Liver (tissue), 8 donors: ENCODE measurements at regions not wholly inside any gene's neighbourhood (a gene's known extent, or its start where the extent isn't known, plus 50 kb on each side); places are given as distances from the start of the nearest gene placed in this dataset.

Source experiments
- DNase-seq: peaks from one replicate; pipeline ENCODE4 v3.0.0-alpha.2; 2017; ENCODE audit warnings: low spot score
- H3K27ac ChIP-seq, 2 donors: one replicate each; pipeline ENCODE4 v1.7.0; 2013; ENCODE audit warnings: inconsistent platforms in 2 of 2, low read length in 2 of 2, control low read depth in 1 of 2, low read depth in 1 of 2, mild to moderate bottlenecking in 1 of 2
- H3K27me3 ChIP-seq, 4 donors: one replicate each; pipeline versions ENCODE4 v1.6.1 to v1.7.0; 2013; ENCODE audit warnings: low read length in 3 of 4, inconsistent platforms in 1 of 4, mild to moderate bottlenecking in 1 of 4, moderate library complexity in 1 of 4; ENCODE audit not compliant: control insufficient read depth in 4 of 4, insufficient read depth in 4 of 4
- H3K36me3 ChIP-seq, 4 donors: one replicate each; pipeline versions ENCODE4 v1.6.1 to v1.7.0; 2013; ENCODE audit warnings: low read length in 3 of 4, mild to moderate bottlenecking in 3 of 4, low read depth in 1 of 4, moderate library complexity in 1 of 4; ENCODE audit not compliant: control insufficient read depth in 4 of 4, insufficient read depth in 3 of 4
- H3K4me1 ChIP-seq, 4 donors: one replicate each; pipeline versions ENCODE4 v1.6.1 to v1.7.0; 2013; ENCODE audit warnings: low read length in 3 of 4, mild to moderate bottlenecking in 3 of 4, moderate library complexity in 1 of 4; ENCODE audit not compliant: control insufficient read depth in 4 of 4, insufficient read depth in 4 of 4
- H3K4me3 ChIP-seq, 3 donors: one replicate each; pipeline versions ENCODE4 v1.6.1 to v1.7.0; 2013; ENCODE audit warnings: low read length in 3 of 3, control low read depth in 1 of 3, low read depth in 1 of 3, mild to moderate bottlenecking in 1 of 3
- H3K9ac ChIP-seq, 2 donors: one replicate each; pipeline ENCODE4 v1.7.0; 2013; ENCODE audit warnings: low read length in 2 of 2, mild to moderate bottlenecking in 2 of 2, moderate library complexity in 2 of 2, control low read depth in 1 of 2, low read depth in 1 of 2
- H3K9me3 ChIP-seq, 4 donors: one replicate each; pipeline versions ENCODE4 v1.6.1 to v1.7.0; 2013; ENCODE audit warnings: low read length in 3 of 4; ENCODE audit not compliant: control insufficient read depth in 4 of 4
- CTCF ChIP-seq: fragments of 150-350 bp; IDR thresholded peaks from 2 replicates; pipeline ENCODE4 v1.5.1; 2017; ENCODE audit warnings: improper control_type of control experiment, low read depth, low read length; ENCODE audit not compliant: missing input control
- EGR1 ChIP-seq, 2 donors: IDR thresholded peaks; 2 replicates each; pipeline ENCODE4 v1.6.1; 2016 to 2018; ENCODE audit warnings: antibody characterized with exemption in 2 of 2, low read depth in 2 of 2
- FOXA1 ChIP-seq: IDR thresholded peaks from 2 replicates; pipeline ENCODE4 v1.6.1; 2016; ENCODE audit warnings: antibody characterized with exemption
- FOXA2 ChIP-seq: IDR thresholded peaks from 2 replicates; pipeline ENCODE4 v1.6.1; 2016; ENCODE audit warnings: antibody characterized with exemption
- GABPA ChIP-seq, 2 donors: IDR thresholded peaks in 1 of 2; conservative IDR thresholded peaks in 1 of 2; 2 replicates each; pipeline ENCODE4 v1.6.1; 2016; ENCODE audit warnings: antibody characterized with exemption in 2 of 2, mild to moderate bottlenecking in 1 of 2, moderate library complexity in 1 of 2
- HNF4A ChIP-seq, 2 donors: conservative IDR thresholded peaks; 2 replicates each; pipeline ENCODE4 v1.6.1; 2016; ENCODE audit warnings: antibody characterized with exemption in 2 of 2, mild to moderate bottlenecking in 2 of 2
- HNF4G ChIP-seq: IDR thresholded peaks from 2 replicates; pipeline ENCODE4 v1.6.1; 2016; ENCODE audit warnings: antibody characterized with exemption
- JUND ChIP-seq, 2 donors: IDR thresholded peaks; 2 replicates each; pipeline ENCODE4 v1.6.1; 2016; ENCODE audit warnings: antibody characterized with exemption in 2 of 2
- NR2F2 ChIP-seq: IDR thresholded peaks from 2 replicates; pipeline ENCODE4 v1.6.1; 2016; ENCODE audit warnings: antibody characterized with exemption
- RAD21 ChIP-seq, 2 donors: IDR thresholded peaks; 2 replicates each; pipeline ENCODE4 v1.6.1; 2016; ENCODE audit warnings: antibody characterized with exemption in 2 of 2, mild to moderate bottlenecking in 2 of 2
- RXRA ChIP-seq, 2 donors: IDR thresholded peaks; 2 replicates each; pipeline ENCODE4 v1.6.1; 2017 to 2018; ENCODE audit warnings: antibody characterized with exemption in 2 of 2, mild to moderate bottlenecking in 1 of 2
- SP1 ChIP-seq: IDR thresholded peaks from 2 replicates; pipeline ENCODE4 v1.6.1; 2018; ENCODE audit warnings: antibody characterized with exemption, mild to moderate bottlenecking
- TAF1 ChIP-seq: conservative IDR thresholded peaks from 2 replicates; pipeline ENCODE4 v1.6.1; 2016; ENCODE audit warnings: antibody characterized with exemption, mild to moderate bottlenecking
- YY1 ChIP-seq: IDR thresholded peaks from 2 replicates; pipeline ENCODE4 v1.6.1; 2016; ENCODE audit warnings: antibody characterized with exemption, mild to moderate bottlenecking
- ZBTB33 ChIP-seq: IDR thresholded peaks from 2 replicates; pipeline ENCODE4 v1.6.1; 2016; ENCODE audit warnings: antibody characterized with exemption
- WGBS: extraction: QIAGEN DNeasy Blood & Tissue Kit; methylation state at CpG from one replicate; pipeline ENCODE4 v1.1.7; 2013; 5-methylcytosine and 5-hydroxymethylcytosine counted together
- TF ChIP-seq, protein P1 (sequence below): IDR thresholded peaks from 2 replicates; pipeline ENCODE4 v1.6.1; 2016; ENCODE audit warnings: antibody characterized with exemption
- TF ChIP-seq, protein P2 (sequence below): IDR thresholded peaks from 2 replicates; pipeline ENCODE4 v1.6.1; 2016; ENCODE audit warnings: antibody characterized with exemption
- donor health status: healthy.
- donor health status: healthy.
- donor health status: healthy.
- donor health status: healthy.
- donor health status: healthy.

GRCh38 chr10:56920601-56921261 is 559.7 kb upstream of the ZWINT start (continued):
- no peak for TF ChIP-seq ZBTB33
- no peak for TF ChIP-seq RAD21 (IDR thresholded peaks at IDR 0.05)
- TF ChIP-seq RXRA (IDR thresholded peaks at IDR 0.05) = no peak

GRCh38 chr10:56912043-56912442 is 551.0 kb upstream of the ZWINT start:
- Histone ChIP-seq H3K9me3 (no peaks in the 10 kb centered on the region), H3K27me3 (peaks cover 0 to 2% (median 0%) of the 10 kb centered on the region in 4 donors), H3K4me1 (no peaks in the 10 kb centered on the region), H3K9ac (no peak overlapping the region), H3K4me3 (no peak overlapping the region), H3K27ac (no peak overlapping the region), H3K36me3 (no peaks in the 10 kb centered on the region)
- WGBS = 78% methylated on average over 2 of the region's 2 CpGs
- DNase-seq = no peak
- TF ChIP-seq EGR1 (IDR thresholded peaks at IDR 0.05; ENCODE audit: low read depth in 2 of 2) (no peak), GABPA (IDR thresholded peaks at IDR 0.05 in 1 of 2, conservative IDR thresholded peaks at IDR 0.05 in 1 of 2) (no peak), HNF4G (no peak), JUND (IDR thresholded peaks at IDR 0.05) (no peak), RAD21 (IDR thresholded peaks at IDR 0.05) (no peak), FOXA1 (no peak), SP1 (no peak), TAF1 (no peak), NR2F2 (no peak), FOXA2 (no peak), HNF4A (conservative IDR thresholded peaks at IDR 0.05) (no peak), RXRA (IDR thresholded peaks at IDR 0.05) (no peak), YY1 (no peak)
- TF ChIP-seq, protein P1, sequence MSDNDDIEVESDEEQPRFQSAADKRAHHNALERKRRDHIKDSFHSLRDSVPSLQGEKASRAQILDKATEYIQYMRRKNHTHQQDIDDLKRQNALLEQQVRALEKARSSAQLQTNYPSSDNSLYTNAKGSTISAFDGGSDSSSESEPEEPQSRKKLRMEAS = no peak
- TF ChIP-seq, protein P2, sequence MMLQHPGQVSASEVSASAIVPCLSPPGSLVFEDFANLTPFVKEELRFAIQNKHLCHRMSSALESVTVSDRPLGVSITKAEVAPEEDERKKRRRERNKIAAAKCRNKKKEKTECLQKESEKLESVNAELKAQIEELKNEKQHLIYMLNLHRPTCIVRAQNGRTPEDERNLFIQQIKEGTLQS = no peak

GRCh38 chr10:56905051-56905450 is 544.0 kb upstream of the ZWINT start:
- H3K27me3 ChIP-seq = no peaks in the 10 kb centered on the region
- no peak for TF ChIP-seq EGR1 (IDR thresholded peaks at IDR 0.05; ENCODE audit: low read depth in 2 of 2)
- no peak for TF ChIP-seq NR2F2
- no peak for TF ChIP-seq SP1
- no peak for TF ChIP-seq YY1
- no peak for TF ChIP-seq FOXA2
- no peak for DNase-seq
- H3K36me3 ChIP-seq = no peaks in the 10 kb centered on the region
- no peak overlapping the region for H3K27ac ChIP-seq
- H3K4me1 ChIP-seq = no peaks in the 10 kb centered on the region
- no peak overlapping the region for H3K4me3 ChIP-seq
- H3K9ac ChIP-seq = no peak overlapping the region
- no peaks in the 10 kb centered on the region for H3K9me3 ChIP-seq

GRCh38 chr10:56902554-56902953 is 541.5 kb upstream of the ZWINT start:
- no peaks in the 10 kb centered on the region for H3K36me3 ChIP-seq
- TF ChIP-seq CTCF (no peak), HNF4A (conservative IDR thresholded peaks at IDR 0.05) (no peak), FOXA1 (no peak), NR2F2 (no peak), GABPA (IDR thresholded peaks at IDR 0.05 in 1 of 2, conservative IDR thresholded peaks at IDR 0.05 in 1 of 2) (no peak), YY1 (no peak), ZBTB33 (no peak), RXRA (IDR thresholded peaks at IDR 0.05) (no peak)
- TF ChIP-seq, protein P2 = no peak
- TF ChIP-seq, protein P1 = no peak
- H3K4me1 ChIP-seq = no peaks in the 10 kb centered on the region
- H3K27me3 ChIP-seq = no peaks in the 10 kb centered on the region
- no peak overlapping the region for H3K4me3 ChIP-seq
- no peak overlapping the region for H3K9ac ChIP-seq
- no peak overlapping the region for H3K27ac ChIP-seq
- DNase-seq = no peak
- 81% methylated on average over 3 of the region's 3 CpGs for WGBS
- no peaks in the 10 kb centered on the region for H3K9me3 ChIP-seq
